GM21381 (cell line): ENCODE measurements at regions not wholly inside any gene's neighbourhood (a gene's known extent, or its start where the extent isn't known, plus 50 kb on each side); places are given as distances from the start of the nearest gene placed in this dataset.

Experiments used
- ATAC-seq: cut with Tn5 transposase; IDR thresholded peaks from one replicate; pipeline ENCODE4 v1.9.1; 2021; ENCODE audit warnings: mild to moderate bottlenecking, moderate library complexity; ENCODE audit not compliant: unreplicated experiment

DNA sequence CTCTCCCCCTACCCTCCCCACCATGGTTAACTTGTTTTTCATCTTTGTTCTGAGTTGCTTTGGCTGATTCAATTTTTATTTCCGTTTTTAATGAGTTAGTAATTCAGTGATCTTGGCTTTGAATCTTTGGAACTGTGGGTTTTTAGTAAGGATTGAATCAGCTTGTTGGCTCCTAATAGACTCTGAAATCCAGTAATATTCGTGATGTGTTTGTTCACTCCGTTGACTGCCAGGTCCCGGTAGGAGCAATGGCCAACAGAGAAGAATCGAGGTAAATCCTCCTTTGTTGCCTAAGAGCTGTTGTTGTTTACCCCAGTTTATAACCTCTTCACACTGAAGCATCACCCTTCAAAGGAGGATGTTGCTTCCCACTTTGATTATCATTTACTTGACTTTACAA is 92.7 kb downstream of the PCSK1 start:
- no peak for ATAC-seq

DNA sequence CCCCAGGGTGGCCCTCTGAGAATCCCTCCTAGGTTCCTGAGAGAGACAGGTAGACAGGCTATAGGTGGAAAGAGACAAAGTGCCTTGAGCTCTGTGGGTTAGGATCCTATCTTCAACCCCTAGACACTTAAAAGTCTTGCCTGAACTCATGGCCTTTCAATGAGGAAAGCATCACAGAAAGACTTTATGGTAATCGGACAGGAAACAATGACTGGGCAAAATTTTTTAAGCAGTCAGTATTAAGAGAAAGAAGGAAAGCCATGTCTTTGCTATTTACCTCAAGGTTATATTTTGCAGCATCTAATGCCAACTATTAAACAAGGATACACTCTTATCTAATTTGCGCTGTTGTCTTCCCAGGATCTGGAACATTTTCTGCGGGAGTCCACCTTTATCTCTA is 93.2 kb downstream of the PCSK1 start:
- ATAC-seq, result no peak

DNA sequence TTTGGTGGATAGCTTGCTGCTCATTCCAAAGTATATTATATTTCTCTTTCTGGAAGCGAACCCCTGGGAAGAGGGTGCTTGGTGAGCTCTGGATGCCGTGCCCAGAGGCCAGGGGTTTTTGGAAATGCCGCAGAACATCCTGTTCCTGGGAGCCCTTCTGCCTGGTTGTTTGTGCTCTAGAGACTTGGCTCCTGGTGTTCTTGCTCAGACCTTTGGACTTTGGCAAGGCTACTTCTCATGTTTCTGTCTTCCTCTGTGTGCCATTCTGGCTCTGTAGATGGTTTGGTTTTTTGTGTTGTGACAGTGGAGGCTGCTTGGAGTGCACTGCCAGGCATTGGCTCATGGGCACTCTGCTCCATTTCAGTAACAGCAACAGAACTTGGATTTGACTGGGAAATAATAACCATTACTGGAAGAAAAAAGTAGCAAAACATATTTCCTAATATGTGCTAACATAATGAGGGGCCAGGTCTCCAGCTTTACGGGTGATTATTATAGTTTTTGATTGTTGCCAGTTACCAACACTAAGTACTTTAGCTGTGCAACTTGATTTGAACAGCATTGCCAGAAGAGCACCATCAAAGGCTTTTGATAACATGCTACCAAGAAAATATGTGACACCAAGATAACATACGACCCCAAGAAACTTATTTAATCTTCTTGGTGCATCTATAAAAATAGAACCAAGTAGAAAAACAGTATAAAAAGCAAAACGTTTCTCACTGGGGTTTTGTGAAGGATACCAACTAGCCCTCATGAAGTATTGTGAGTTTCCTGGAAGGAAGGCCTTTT is 94.2 kb downstream of the PCSK1 start:
- no peak for ATAC-seq

DNA sequence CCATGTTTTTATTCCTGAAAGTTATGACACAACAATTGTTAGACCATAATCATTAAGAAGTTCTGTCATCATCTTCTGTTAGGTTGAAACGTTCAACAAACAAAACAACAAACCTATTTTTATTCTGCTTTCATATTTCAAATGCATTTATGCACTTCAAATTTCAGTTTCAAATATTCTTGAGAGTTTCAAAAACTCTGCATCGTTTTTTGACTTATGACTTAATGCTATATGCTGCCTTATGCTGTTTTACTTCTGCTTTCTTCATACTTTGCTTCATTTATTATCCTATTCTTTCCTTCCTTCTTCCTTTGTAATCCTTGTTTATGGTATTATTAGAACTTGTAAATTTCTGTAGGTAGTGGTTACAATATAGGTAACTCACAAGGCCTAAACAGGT is 95.0 kb downstream of the PCSK1 start:
- no peak for ATAC-seq

DNA sequence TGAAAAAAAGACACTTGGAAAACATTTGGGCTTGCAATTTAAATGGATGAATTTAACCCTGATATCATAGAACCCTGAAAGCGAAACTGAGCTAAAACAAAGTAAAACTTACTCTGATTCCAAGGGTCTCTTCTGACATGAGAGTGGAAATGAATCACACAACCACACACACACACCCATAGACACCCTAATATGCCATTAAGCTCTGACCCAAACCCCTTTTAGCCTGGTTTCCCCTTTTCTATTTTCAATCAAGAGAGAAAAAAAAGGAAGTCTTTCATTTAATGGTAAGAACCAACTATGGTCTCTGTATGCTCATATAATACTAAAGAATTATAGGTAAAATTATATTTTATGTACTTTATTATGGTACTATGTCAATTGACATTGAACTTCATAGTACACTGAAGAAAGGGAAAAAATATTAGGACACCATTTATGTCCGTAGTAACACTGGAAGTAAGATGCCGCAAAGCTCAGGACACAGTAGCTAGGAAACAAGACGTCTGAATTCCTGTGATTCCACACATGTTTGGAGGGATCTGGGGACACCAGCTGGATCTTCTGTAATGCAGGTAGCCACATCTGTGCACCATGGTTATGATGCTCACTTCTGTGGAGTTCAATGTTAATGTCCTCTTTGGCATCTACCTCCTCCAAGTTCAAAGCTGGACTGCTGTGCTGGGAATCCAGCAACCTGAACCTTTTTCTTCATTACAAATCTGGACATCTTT is 95.8 kb downstream of the PCSK1 start:
- ATAC-seq, result no peak

DNA sequence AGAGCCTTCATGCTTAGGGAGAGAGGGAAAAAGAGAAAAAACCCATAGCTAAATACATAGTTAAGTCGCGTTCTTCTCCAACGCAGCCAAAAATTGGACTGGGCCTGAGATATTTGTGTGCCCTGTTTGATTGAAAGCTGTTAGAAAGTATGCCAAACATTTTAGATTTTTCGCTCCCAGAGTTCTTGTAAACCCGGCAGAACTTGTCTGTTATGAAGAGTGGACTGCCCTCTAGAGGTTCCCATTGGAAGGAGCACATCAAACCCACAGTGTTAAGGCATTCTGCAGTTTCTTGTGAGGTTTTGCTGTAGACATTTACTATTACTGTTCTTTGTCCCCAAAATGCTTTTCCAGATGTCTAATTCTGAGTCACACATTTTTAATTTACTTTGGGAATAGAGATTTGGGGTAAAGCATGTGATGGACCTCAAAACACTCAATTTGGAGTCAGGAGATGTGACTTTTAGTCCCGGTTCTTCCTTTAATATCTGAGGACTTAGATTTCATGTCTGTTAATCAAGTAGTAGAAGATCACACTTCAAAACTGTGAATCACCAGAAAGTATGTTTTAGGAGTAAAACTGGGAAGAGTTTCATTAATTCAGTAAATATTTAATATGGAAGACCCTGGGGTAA is 96.6 kb downstream of the PCSK1 start:
- ATAC-seq, result peak; percentile 62

DNA sequence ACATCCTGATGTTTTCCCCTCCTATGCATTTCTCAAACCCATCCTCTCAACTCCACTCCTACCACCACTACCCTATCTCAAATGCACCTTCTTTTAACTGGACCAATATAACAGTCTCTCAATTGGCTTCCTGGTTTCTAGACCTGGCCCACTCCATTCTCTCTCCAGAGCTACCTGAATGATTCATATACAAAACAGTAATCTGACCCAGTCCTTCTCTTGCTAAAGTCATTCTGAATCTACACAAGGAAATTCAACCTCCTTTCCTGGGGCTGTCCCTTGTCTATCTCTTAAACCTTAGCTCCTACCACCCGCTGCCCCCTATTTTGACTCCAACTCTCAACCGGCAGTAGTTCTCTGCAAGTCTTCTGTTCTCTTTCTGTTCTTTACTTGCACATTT is 97.2 kb downstream of the PCSK1 start:
- ATAC-seq, result peak; percentile 16

DNA sequence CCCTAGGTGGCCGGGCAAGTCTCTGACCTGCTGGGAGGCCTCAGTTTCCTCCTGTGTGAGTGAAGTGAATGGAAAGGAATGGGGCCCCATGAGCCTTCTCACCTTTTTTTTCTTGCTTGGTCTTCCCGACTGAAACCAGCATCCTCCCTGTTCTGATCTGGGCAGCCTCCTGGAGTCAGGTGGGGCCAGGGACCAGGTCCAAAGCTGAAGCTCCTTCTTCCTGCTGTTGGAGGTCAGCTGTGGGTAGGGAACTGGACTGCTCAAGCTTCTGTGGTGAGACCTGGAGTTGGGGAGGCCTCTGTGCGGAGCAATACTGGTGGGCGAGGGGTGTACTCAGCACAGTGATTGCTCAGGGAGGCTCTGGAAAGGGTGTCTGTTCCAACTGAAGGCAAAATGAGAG is 99.7 kb downstream of the PCSK1 start:
- no peak for ATAC-seq

DNA sequence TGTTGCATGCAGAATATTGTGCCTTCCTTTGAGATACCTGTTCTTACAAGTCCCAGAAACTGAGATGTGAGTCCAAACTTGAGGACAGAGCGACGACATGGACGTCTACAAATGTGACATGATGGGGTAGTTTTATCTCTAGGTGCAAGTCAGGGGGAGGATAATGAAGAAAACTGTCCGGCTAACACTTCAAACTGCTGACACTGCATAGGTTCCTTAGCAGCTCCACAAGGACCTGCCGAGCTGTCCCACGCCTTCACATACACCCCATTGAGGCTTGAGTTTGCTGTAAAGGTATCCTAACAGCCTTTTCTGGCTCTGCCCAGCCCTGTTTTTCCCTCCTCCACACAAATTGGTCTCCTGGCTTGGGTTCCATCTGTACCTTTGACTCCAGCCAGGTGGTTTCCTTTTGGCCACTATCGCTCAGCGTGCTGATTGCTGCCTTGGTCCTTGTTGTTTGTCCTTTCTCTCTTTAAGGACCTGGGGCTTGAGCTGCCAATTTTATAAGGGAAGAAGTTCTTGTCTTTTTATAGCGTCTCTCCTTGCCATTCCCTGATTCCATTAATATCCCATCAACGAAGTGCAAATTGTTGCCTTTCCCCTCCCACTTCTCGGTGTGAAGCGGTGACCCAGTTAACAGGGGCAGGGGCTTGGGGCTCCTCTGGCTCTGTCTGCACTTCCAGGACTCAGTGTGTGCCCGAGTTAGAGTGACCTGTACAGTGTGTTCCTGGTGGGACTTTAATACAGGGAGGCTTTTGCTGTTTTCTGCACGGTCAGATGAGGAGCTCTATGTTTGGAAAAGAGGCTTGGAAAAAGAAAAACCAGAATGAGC is 100.3 kb downstream of the PCSK1 start:
- no peak for ATAC-seq

DNA sequence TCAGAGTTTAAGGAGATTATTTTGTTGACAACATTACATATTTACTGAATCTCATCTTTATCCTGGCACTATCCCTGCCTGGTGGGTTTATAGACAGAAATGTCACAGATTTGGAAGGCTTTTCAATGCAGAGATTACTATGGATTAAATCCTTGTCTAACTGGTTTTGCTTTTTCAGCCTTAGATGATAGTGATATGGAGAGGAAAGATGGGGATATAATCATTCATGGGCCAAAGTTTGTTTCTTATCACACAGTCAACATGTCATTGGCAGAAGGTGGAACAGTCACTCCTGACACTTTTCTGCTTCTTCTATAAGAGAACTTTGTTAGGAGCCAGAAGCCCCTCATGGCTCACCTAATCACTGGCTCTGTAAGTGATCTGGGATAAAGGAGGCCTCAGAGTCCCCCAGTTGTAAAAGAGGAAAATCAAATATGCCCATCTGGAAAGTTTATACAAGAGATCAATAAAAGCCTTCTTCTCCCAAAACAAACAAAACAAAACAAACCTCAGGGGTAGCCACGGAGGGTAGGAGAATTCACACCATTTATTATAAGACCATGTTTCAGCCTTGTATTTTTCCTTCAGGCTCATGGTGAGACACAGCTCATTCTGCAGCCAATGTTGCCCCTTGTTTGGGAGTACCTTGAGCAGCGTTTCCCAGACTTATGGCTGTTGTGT is 101.2 kb downstream of the PCSK1 start:
- no peak for ATAC-seq

DNA sequence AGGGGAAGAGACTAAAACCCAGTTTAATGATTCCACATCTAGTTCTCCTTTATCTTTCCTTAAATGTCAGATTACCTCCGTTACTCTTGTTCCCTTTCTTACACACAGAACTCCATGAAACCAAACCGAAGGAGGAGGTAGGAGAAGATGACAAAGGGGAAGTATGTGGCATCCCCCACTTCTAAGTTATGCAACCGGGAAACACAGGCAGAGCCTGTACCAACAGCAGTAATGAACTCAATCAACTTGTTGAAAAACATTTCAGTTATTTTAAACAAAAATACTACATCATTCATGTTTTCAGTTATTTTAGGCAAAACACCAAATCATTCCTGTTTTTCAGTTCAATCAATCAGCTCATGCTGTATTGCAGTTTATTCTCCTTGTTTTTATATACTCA is 101.8 kb downstream of the PCSK1 start:
- ATAC-seq, result no peak

DNA sequence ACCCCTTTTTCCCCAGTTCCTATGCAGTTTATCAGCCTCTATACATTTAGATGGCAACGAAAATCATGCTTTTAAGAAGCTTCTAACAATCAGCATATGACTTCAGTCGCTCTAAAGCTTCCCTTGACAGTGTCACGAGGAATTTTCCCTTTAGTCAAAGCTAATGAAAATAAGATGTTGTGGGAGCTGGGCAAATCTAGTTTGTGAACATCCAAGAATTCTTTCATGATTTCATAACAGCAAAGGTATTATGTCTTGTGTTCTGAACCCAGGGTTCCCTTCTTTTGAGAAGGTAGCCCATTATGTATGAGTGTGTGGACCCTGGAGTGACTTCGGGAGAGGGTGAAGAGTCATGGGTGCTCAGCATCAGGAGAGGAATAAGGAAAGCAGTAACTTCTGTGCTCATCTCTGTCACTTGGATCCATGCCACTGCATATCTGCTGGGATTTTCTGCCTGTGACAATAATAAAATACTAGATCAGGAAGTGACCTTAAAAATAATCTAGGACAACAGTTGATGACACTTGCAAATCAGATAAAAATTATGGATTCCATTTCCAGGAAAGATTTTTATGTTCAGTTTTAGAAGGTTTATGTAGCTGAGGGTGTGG is 102.4 kb downstream of the PCSK1 start:
- no peak for ATAC-seq

DNA sequence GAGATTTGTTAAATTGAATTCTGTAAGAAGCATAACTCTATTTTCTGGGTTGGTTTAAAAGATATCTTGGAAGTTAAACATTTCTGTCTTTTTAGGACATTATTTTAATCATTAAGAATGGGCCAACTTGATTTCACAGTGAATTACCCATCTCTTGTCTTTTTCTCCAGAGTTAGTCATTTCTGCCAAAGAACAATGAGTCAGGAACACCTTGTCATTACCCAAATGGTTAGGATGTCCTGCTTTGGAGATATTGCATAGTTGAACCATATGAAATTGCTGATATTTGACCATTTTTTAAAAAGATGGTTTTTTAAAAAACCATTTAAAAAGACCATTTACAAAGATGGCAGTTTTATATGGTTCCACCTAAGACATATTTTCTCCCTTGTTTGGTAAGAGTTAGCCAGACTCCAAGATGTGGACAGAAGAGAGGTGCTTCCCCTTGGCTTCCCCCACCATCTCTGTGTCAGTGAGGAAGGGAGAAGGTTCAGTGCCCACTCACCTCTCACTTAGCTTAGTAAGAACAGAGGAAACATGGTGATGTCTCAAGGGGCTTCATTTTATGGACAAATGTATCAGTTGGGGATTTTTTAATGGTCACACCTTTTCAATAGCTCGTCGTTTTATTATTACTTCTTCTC is 103.0 kb downstream of the PCSK1 start:
- no peak for ATAC-seq

DNA sequence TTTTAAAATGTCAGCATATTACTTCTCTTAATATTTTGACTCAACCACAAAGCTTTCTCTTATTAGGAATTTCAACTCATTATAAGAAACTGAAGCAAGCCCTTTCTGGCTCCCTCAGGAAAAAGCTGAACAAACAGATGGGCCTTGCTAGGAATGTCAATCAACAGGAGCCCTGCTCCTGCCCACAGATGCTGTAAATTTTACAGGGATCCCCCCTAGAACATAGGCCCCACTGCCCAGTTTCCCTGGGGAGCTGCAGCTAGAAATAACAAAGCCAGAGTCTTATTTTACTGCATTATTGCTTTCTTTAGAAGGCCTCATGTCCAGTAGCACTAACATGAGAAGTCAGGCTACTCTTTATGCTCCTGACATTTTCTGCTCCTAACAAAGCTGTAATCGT is 103.8 kb downstream of the PCSK1 start:
- ATAC-seq, result no peak

DNA sequence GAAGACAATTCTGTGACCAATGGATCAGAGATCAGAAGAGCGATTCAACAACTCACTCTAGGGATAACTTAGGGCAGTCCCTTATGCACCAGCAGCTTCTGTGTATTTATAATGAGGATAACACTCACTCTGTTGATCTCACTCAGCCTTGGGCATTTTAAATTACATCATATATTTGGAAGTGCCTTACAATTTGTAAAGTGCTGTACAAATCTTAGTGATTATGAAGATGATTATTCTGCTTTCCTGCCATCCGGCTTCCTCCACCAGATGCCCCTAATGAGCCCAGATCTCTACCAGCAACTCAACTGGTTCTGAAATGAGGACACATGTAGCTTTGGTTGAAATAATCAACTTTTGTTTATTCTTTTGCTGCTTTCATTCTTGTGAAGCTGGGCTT is 105.3 kb downstream of the PCSK1 start:
- no peak for ATAC-seq

DNA sequence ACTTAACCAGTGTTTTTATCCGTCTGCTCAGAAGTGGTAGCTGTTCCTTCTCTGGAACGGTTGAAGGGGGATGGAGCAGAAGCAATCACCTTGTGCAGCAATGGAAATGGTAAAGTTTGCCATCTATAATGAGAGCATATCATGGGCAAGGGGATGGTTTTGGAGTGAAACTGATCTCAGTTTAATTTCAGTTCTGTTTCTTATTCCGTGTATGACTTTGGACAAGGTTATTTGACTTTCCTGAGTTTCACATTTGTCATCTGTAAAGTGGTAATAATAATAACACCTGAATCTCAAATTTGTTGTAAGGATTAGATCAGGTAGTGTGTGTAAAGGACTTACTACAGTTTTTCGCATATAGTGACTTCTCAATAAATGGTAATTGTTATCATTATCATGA is 106.1 kb downstream of the PCSK1 start:
- ATAC-seq, result peak; percentile 76

DNA sequence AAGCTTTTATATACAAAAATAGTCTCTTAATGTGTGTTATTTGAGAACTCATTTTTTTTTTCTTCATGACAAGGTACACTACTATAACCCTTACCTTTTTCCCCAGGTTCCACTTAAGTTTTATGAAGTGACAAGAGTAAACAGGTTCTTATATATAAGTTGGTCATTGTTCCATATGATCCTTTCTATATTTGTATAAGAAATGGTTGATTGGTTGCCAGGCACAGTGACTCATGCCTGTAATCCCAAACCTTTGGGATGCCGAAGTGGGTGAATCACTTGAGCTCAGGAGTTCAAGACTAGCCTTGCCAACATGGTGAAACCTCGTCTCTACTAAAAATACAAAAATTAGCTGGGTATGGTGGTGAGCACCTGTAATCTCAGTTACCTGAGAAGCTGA is 108.3 kb downstream of the PCSK1 start:
- no peak for ATAC-seq

DNA sequence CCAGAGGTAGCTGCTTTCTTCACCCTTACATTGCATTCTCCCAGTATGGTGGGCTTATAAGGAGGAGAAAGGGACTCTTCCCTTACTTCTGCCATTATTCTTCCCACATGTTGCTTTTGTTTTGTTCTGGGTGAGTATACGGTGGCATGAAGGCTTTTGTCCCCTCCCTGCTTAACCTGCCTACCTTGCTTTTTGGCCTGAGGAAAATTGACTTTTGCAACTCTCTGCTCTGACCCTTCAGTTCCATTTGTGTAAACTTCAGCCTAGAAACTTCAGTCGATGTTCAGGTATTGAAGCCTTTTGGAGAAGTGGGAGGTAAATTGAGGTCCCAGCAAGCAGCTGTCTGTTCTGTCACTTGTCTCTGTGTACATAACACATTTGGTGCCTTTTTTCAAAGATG is 110.2 kb downstream of the PCSK1 start:
- ATAC-seq, result no peak

DNA sequence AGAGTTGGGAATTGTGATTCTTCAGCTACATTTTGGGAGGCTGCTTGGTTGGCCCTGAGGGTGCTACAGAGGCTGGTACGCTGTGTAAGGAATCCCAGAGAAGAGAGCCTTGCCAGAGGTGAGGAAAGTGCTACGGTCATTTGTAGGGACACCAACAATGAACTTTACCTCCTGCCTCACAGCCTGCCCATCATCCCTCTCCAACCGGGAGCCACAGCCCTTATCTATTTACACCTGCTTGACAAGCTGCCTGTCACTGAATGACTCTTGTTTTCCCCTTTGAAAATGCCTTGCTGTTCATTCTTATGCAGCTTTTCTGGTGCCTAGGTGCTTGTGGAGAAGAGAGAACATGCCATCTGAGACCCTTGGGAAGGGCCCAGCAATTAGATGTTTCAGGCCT is 110.8 kb downstream of the PCSK1 start:
- ATAC-seq, result no peak

DNA sequence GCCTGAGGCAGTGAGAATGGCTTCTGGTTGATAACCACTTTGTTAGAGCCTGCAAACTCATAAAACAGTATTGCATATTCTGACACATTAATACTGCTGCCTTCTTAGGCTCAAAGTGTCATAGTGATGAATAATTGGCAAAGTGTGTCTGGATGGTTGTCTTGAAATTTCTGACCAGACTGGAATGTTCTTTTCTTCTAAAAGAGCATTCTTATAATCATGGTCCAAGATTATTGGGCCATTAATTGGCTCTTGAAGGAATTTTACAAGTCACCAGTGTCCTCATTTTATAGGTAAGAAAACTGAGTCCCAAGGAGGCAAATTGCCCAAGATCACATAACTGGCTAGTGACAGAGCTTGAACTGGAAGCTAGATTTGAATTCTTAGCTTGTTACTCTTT is 111.7 kb downstream of the PCSK1 start:
- ATAC-seq, result no peak
